HK-2 (cell line): ENCODE measurements at regions not wholly inside any gene's neighbourhood (a gene's known extent, or its start where the extent isn't known, plus 50 kb on each side); places are given as distances from the start of the nearest gene placed in this dataset.
"Not testable (repeated sequence)": the region's sequence is repeated elsewhere in the genome, so short reads cannot be mapped to it uniquely, and the experiment has no call there.

ENCODE experiments used
- DNase-seq: peaks from one replicate; pipeline ENCODE4 v3.0.0-alpha.2; 2018; ENCODE audit not compliant: unreplicated experiment

GRCh38 chr10:44733501-44734488 is 177.3 kb upstream of the TMEM72 start:
- DNase-seq, result no peak

GRCh38 chr10:44742248-44742647 is 168.9 kb upstream of the TMEM72 start:
- no peak for DNase-seq

- no peak for DNase-seq
These were observed 167.6 kb upstream of the TMEM72 start for GRCh38 chr10:44743535-44743934.

- DNase-seq, result no peak
These were observed 165.2 kb upstream of the TMEM72 start for GRCh38 chr10:44745920-44746319.

GRCh38 chr10:44747593-44748172 is 163.5 kb upstream of the TMEM72 start:
- DNase-seq, result no peak

GRCh38 chr10:44749151-44749550 is 162.0 kb upstream of the TMEM72 start:
- DNase-seq, result no peak

GRCh38 chr10:44752451-44753441 is 158.4 kb upstream of the TMEM72 start:
- no peak for DNase-seq

- not testable (repeated sequence) for DNase-seq
These were observed 156.8 kb upstream of the TMEM72 start for GRCh38 chr10:44754355-44754754.

GRCh38 chr10:44755481-44755880 is 155.7 kb upstream of the TMEM72 start:
- DNase-seq, result no peak

- DNase-seq, result no peak
These were observed 154.9 kb upstream of the TMEM72 start for GRCh38 chr10:44756216-44756615.

- no peak for DNase-seq
These were observed 153.5 kb upstream of the TMEM72 start for GRCh38 chr10:44757551-44758205.

- DNase-seq, result no peak
These were observed 152.0 kb upstream of the TMEM72 start for GRCh38 chr10:44759122-44759521.

GRCh38 chr10:44760513-44760912 is 150.6 kb upstream of the TMEM72 start:
- no peak for DNase-seq

- no peak for DNase-seq
These were observed 150.1 kb upstream of the TMEM72 start for GRCh38 chr10:44761076-44761475.

- no peak for DNase-seq
These were observed 147.8 kb upstream of the TMEM72 start for GRCh38 chr10:44763331-44763730.

GRCh38 chr10:44765299-44765698 is 145.8 kb upstream of the TMEM72 start:
- DNase-seq, result no peak

GRCh38 chr10:44766631-44767030 is 144.5 kb upstream of the TMEM72 start:
- DNase-seq, result no peak

- no peak for DNase-seq
These were observed 141.7 kb upstream of the TMEM72 start for GRCh38 chr10:44769450-44769849.

GRCh38 chr10:44771233-44771995 is 139.7 kb upstream of the TMEM72 start:
- no peak for DNase-seq

GRCh38 chr10:44773565-44773964 is 137.6 kb upstream of the TMEM72 start:
- no peak for DNase-seq
